ENCODE measurements at regions not wholly inside any gene's neighbourhood (a gene's known extent, or its start where the extent isn't known, plus 50 kb on each side); places are given as distances from the start of the nearest gene placed in this dataset.

GRCh38 chr16:52073024-52073423, 473.9 kb downstream of the TOX3 start:
- no peak for TF ChIP-seq EZH2 (IDR thresholded peaks at IDR 0.05; ENCODE audit: borderline replicate concordance)
- TF ChIP-seq CTCF (IDR thresholded peaks at IDR 0.05; ENCODE audit: poor library complexity): no peak
- TF ChIP-seq EZH2phosphoT487 (IDR thresholded peaks at IDR 0.05; ENCODE audit: low read depth, severe bottlenecking, unreplicated experiment): no peak
